Stimulated activated CD8-positive, alpha-beta memory T cell treated with anti-CD3 and anti-CD28 coated beads, Interleukin-4, amount 100 ng/mL, for 48 hours (primary cell): ENCODE measurements at regions not wholly inside any gene's neighbourhood (a gene's known extent, or its start where the extent isn't known, plus 50 kb on each side); places are given as distances from the start of the nearest gene placed in this dataset.

Source experiments
- DNase-seq: peaks from one replicate; pipeline ENCODE4 v3.0.0-alpha.2; 2020

DNA sequence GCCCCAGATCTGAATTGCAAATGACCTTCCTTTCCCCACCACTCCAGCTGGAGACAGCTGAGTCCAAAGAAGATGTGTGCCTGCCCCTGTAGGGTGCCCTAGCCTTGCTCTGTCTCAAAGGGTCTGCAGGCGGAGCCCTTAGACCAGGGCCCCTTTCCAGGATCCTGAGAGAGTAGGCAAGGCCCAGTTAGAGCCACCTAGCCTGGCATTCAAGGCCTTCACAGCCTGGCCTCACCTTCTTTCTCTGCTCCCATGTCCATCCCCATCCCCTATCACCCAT, 66.6 kb upstream of the LHX1 start:
- DNase-seq: no peak

GRCh38 chr17:36875698-36876293, 61.5 kb upstream of the LHX1 start:
- no peak for DNase-seq

GRCh38 chr17:36876966-36877365, 60.3 kb upstream of the LHX1 start:
- DNase-seq: no peak

GRCh38 chr17:36877771-36878170, 59.5 kb upstream of the LHX1 start:
- DNase-seq: peak; percentile 29

DNA sequence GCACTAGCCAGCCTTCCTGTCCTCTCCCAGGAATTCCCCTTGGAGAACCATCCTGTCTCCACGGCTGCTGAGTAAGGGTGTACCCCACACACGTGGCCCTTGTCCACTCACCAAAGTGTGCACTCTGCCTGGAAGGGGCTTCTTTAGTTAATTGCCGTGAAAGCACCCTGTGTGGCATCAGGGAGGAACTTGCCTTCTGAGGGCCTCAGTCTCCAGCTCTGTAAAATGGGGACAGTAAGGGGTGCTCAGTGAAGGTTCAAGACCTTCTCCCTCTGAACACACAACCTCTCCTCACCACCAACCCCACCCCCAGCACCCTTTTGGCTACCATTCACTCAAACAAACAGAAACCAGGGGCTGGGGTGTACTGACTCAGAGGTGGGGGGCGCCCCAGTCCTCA, 59.1 kb upstream of the LHX1 start:
- no peak for DNase-seq

- DNase-seq: no peak
Measured at GRCh38 chr17:36879027-36879426, 58.2 kb upstream of the LHX1 start.

DNA sequence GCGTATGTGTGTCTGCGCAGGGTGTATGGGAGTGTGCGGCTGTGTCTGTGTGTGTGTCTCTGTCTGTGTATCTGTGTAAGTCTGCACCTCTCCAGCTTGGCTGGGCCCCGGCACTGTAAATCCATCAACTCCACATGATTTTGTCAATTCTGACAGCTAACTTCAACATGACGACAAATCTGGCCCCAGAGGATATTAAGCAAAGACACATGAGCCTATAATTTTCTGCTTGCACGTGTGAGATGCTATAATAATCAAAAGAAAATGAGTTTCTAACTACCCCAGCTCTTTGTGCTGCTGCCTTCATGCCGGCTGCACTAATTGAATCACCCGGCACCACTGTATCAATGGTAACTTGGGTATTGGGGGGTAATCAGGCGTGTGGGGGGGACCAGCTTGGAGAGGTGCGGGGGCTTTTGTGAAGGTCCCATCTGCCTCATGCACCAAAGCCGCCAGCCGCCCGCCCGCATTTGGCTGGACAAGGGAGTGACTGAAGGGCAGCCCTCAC, 57.6 kb upstream of the LHX1 start:
- no peak for DNase-seq

GRCh38 chr17:36880268-36880905, 56.9 kb upstream of the LHX1 start:
- no peak for DNase-seq

DNA sequence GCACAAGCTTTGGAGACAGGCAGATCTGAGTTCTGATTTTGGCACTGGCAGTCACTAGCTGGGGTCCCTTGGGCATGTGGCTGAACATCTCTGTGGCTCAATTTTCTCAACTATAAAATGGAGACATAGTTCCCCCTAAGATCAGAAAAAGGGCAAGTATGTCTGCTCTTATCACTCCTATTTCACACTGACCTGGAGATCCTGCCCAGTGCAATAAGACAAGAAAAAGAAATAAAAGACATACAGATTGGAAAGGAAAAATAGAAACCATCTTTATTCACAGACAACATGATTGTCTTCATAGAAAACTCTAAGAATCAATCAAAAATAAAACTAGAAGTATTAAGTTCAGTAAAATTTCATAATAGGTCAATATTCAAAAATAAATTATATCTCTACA, 56.0 kb upstream of the LHX1 start:
- DNase-seq: no peak

GRCh38 chr17:36884495-36885152, 52.7 kb upstream of the LHX1 start:
- DNase-seq: no peak

DNA sequence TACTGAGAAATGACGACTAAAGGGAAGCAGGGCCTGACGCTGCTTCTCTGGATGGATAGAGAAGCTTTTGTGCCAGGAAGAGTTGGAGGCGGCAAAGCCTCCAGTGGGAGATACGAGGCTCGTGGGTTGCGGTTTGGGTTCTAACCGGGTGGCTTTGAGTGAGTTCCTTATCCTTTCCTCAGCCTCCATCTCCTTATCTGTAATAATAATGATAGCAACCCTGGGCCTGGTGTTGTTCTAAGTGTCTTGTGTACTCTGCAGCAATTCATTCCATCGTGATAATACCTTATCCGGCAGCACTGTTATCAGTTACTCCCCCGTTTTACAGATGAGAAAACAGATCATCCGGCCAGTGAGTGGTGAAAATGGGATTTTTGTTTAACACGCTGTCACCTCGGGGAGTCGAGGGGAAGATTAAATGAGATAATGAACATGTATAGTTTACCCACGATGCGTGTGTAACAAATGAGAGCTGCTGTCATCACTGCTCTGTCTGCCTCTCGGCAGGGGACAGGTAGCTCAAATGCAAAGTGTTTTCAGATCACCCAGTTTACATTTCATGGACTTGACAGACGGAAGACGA, 52.0 kb upstream of the LHX1 start:
- no peak for DNase-seq

DNA sequence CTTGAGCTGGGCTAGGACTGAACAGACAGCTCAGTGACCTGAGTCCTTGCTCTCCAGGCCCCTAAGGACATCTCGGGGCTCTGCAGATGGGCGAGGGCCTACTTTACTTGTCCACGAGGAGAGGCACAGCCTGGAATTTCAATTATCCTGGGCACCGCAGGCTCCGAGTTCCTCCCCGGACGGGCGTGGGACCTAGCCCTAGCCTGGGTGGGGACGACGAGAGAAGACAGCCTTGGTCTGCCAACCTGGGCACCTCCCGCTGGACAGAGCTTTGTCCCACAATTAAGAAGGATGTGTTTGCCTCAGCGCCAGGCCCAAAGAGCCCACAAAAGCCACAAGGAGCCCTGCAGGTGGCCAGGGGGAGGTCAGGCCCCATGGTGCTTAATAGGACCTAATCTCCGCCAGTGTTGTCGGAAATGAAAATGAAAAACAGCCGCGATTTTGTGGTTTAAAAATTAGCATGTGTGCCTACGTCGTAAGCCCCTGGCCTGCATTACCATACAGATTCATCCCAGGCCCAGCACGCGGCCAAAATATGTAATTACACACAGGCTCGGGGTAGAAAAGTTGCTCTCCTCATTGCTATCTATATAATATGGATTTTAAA, 51.4 kb upstream of the LHX1 start:
- no peak for DNase-seq
